Activated CD4-positive, alpha-beta T cell treated with anti-CD3 and anti-CD28 coated beads, Interleukin-2, amount 50 U/mL, for 48 hours (primary cell): ENCODE measurements at regions not wholly inside any gene's neighbourhood (a gene's known extent, or its start where the extent isn't known, plus 50 kb on each side); places are given as distances from the start of the nearest gene placed in this dataset.
"Not testable (repeated sequence)": the region's sequence is repeated elsewhere in the genome, so short reads cannot be mapped to it uniquely, and the experiment has no call there.

Experiments
- DNase-seq, 2 experiments: peaks; one replicate each; pipeline ENCODE4 v3.0.0-alpha.2; 2020

GRCh38 chr17:71180801-71181385 lies 939.9 kb upstream of the SOX9 start:
- DNase-seq: no peak

- no peak for DNase-seq
These were observed 937.7 kb upstream of the SOX9 start for GRCh38 chr17:71183066-71183660.

GRCh38 chr17:71184716-71185115 lies 936.1 kb upstream of the SOX9 start:
- no peak for DNase-seq

- DNase-seq: no peak
These were observed 933.5 kb upstream of the SOX9 start for GRCh38 chr17:71187145-71187878.

GRCh38 chr17:71188811-71189492 lies 931.9 kb upstream of the SOX9 start:
- DNase-seq: no peak

GRCh38 chr17:71189493-71189831 lies 931.4 kb upstream of the SOX9 start:
- DNase-seq: no peak

- DNase-seq: no peak
These were observed 928.7 kb upstream of the SOX9 start for GRCh38 chr17:71192039-71192555.

GRCh38 chr17:71192848-71193247 lies 928.0 kb upstream of the SOX9 start:
- DNase-seq: no peak

GRCh38 chr17:71200597-71200996 lies 920.2 kb upstream of the SOX9 start:
- no peak for DNase-seq

GRCh38 chr17:71201639-71202038 lies 919.2 kb upstream of the SOX9 start:
- DNase-seq: no peak

- no peak for DNase-seq
These were observed 918.4 kb upstream of the SOX9 start for GRCh38 chr17:71202449-71202848.

- no peak for DNase-seq
These were observed 916.9 kb upstream of the SOX9 start for GRCh38 chr17:71203953-71204352.

GRCh38 chr17:71205951-71206350 lies 914.9 kb upstream of the SOX9 start:
- not testable (repeated sequence) for DNase-seq

GRCh38 chr17:71208111-71208704 lies 912.6 kb upstream of the SOX9 start:
- no peak for DNase-seq

GRCh38 chr17:71213936-71214335 lies 906.9 kb upstream of the SOX9 start:
- no peak for DNase-seq

GRCh38 chr17:71217769-71218168 lies 903.1 kb upstream of the SOX9 start:
- no peak for DNase-seq

GRCh38 chr17:71224824-71225575 lies 895.8 kb upstream of the SOX9 start:
- no peak for DNase-seq

- no peak for DNase-seq
These were observed 893.0 kb upstream of the SOX9 start for GRCh38 chr17:71227841-71228240.

GRCh38 chr17:71229070-71229469 lies 891.8 kb upstream of the SOX9 start:
- DNase-seq: no peak

- DNase-seq: no peak
These were observed 887.8 kb upstream of the SOX9 start for GRCh38 chr17:71232801-71233559.

- no peak for DNase-seq
These were observed 886.5 kb upstream of the SOX9 start for GRCh38 chr17:71234349-71234748.
